A549 (cell line): ENCODE measurements at regions not wholly inside any gene's neighbourhood (a gene's known extent, or its start where the extent isn't known, plus 50 kb on each side); places are given as distances from the start of the nearest gene placed in this dataset.
"Not testable (repeated sequence)": the region's sequence is repeated elsewhere in the genome, so short reads cannot be mapped to it uniquely, and the experiment has no call there.

Experiments
- CTCF ChIP-seq: fragments of >200 bp; sonication (Bioruptor Twin); formaldehyde crosslinking; IDR thresholded peaks from 3 replicates; pipeline ENCODE4 v1.5.1; 2016
- ELK1 ChIP-seq: fragments of 150-350 bp; IDR thresholded peaks from 2 replicates; pipeline ENCODE4 v1.6.1; 2014; ENCODE audit warnings: low read depth, mild to moderate bottlenecking, low read length
- POLR2A ChIP-seq: IDR thresholded peaks from 2 replicates; pipeline ENCODE4 v1.6.1; 2012; ENCODE audit warnings: mild to moderate bottlenecking, low read length
- TF ChIP-seq, protein P1 (sequence below): fragments of 250-450 bp; sonication (Bioruptor Pico); IDR thresholded peaks from 2 replicates; pipeline ENCODE4 v1.5.0; 2021; ENCODE audit warnings: mild to moderate bottlenecking, moderate library complexity, borderline replicate concordance

- TF ChIP-seq POLR2A, CTCF, ELK1: not testable (repeated sequence)
- TF ChIP-seq, protein P1, sequence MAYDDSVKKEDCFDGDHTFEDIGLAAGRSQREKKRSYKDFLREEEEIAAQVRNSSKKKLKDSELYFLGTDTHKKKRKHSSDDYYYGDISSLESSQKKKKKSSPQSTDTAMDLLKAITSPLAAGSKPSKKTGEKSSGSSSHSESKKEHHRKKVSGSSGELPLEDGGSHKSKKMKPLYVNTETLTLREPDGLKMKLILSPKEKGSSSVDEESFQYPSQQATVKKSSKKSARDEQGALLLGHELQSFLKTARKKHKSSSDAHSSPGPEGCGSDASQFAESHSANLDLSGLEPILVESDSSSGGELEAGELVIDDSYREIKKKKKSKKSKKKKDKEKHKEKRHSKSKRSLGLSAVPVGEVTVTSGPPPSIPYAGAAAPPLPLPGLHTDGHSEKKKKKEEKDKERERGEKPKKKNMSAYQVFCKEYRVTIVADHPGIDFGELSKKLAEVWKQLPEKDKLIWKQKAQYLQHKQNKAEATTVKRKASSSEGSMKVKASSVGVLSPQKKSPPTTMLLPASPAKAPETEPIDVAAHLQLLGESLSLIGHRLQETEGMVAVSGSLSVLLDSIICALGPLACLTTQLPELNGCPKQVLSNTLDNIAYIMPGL (CRISPR knock-in tag) = not testable (repeated sequence)
Observed at GRCh38 chr9:41034699-41035197, 93.7 kb downstream of the FOXD4L6 start.
